HEK293 (cell line): ENCODE measurements at regions not wholly inside any gene's neighbourhood (a gene's known extent, or its start where the extent isn't known, plus 50 kb on each side); places are given as distances from the start of the nearest gene placed in this dataset.

Experiments
- CTCF ChIA-PET: fragments of 350-600 bp; formaldehyde crosslinking; extraction: SDS; loops from one replicate; lab custom pipeline; 2021; ENCODE audit warnings: antibody characterized with exemption; lab: Yijun Ruan, JAX
- POLR2A ChIA-PET: fragments of 300-600 bp; formaldehyde crosslinking; extraction: SDS; loops from one replicate; lab custom pipeline; 2020; ENCODE audit warnings: antibody characterized with exemption, inconsistent platforms; lab: Yijun Ruan, JAX
- H3K27ac ChIP-seq: fragments of 200-500 bp; sonication (Bioruptor generic); 2 replicates; pipeline ENCODE4 v1.5.1; 2014; ENCODE audit warnings: low read depth, low read length, control low read depth, inconsistent platforms; ENCODE audit errors: extremely low read depth
- H3K36me3 ChIP-seq, 2 experiments: fragments of 200-500 bp in 1 of 2; sonication (Bioruptor generic) in 1 of 2; 1 replicate in 1 of 2; 2 replicates in 1 of 2; pipeline ENCODE4 v1.5.1; 2014 to 2017; ENCODE audit warnings: inconsistent platforms in 2 of 2, low read length in 2 of 2; ENCODE audit not compliant: control insufficient read depth in 2 of 2, insufficient read depth in 1 of 2
- H3K4me1 ChIP-seq: fragments of 200-500 bp; sonication (Bioruptor generic); 2 replicates; pipeline ENCODE4 v1.5.1; 2014; ENCODE audit warnings: mild to moderate bottlenecking, low read length, inconsistent platforms; ENCODE audit not compliant: control insufficient read depth, insufficient read depth
- H3K4me3 ChIP-seq: 2 replicates; pipeline ENCODE4 v1.5.1; 2011; ENCODE audit warnings: low read depth, mild to moderate bottlenecking, control low read depth, low read length, moderate library complexity
- H3K9me3 ChIP-seq: fragments of 200-500 bp; sonication (Bioruptor generic); 2 replicates; pipeline ENCODE4 v1.5.1; 2014; ENCODE audit warnings: low read depth, low read length, inconsistent platforms; ENCODE audit not compliant: control insufficient read depth, insufficient read depth
- BCL11A ChIP-seq: fragments of 450-650 bp; formaldehyde crosslinking; IDR thresholded peaks from 2 replicates; pipeline ENCODE4 v1.5.1; 2016; ENCODE audit warnings: low read depth, missing biosample characterization, missing genetic modification characterization
- BCL11B ChIP-seq: fragments of 450-650 bp; formaldehyde crosslinking; IDR thresholded peaks from 2 replicates; pipeline ENCODE4 v1.5.1; 2016; ENCODE audit warnings: low read depth, missing biosample characterization, missing genetic modification characterization
- GFI1B ChIP-seq: fragments of 450-650 bp; formaldehyde crosslinking; IDR thresholded peaks from 2 replicates; pipeline ENCODE4 v1.5.1; 2016; ENCODE audit warnings: missing biosample characterization, missing genetic modification characterization
- HIC1 ChIP-seq: fragments of 450-650 bp; formaldehyde crosslinking; IDR thresholded peaks from 2 replicates; pipeline ENCODE4 v1.5.1; 2016; ENCODE audit warnings: missing biosample characterization, missing genetic modification characterization
- KLF10 ChIP-seq: fragments of 450-650 bp; IDR thresholded peaks from 2 replicates; pipeline ENCODE4 v1.5.1; 2018; ENCODE audit warnings: missing biosample characterization, mild to moderate bottlenecking, missing genetic modification characterization
- PRDM1 ChIP-seq: fragments of 450-650 bp; formaldehyde crosslinking; IDR thresholded peaks from 2 replicates; pipeline ENCODE4; 2016; ENCODE audit warnings: missing biosample characterization, missing genetic modification characterization
- SETDB1 ChIP-seq: IDR thresholded peaks from one replicate; pipeline ENCODE4 v1.6.1; 2017; ENCODE audit warnings: mild to moderate bottlenecking, low read length, moderate library complexity, mixed read lengths; ENCODE audit not compliant: insufficient read length
- ZBTB26 ChIP-seq: fragments of 450-650 bp; formaldehyde crosslinking; optimal IDR thresholded peaks from 2 replicates; pipeline ENCODE3; 2016; ENCODE audit warnings: missing biosample characterization, mild to moderate bottlenecking, missing genetic modification characterization
- ZBTB7A ChIP-seq: fragments of 450-650 bp; formaldehyde crosslinking; IDR thresholded peaks from 2 replicates; pipeline ENCODE4 v1.5.1; 2016; ENCODE audit warnings: low read depth, missing biosample characterization, missing genetic modification characterization
- ZIC2 ChIP-seq: fragments of 450-650 bp; formaldehyde crosslinking; IDR thresholded peaks from 2 replicates; pipeline ENCODE4 v1.5.1; 2016; ENCODE audit warnings: missing biosample characterization, missing genetic modification characterization
- ZNF146 ChIP-seq: fragments of 450-650 bp; formaldehyde crosslinking; IDR thresholded peaks from 2 replicates; pipeline ENCODE4 v1.5.1; 2016; ENCODE audit warnings: missing biosample characterization, missing genetic modification characterization
- ZNF175 ChIP-seq: fragments of 450-650 bp; formaldehyde crosslinking; IDR thresholded peaks from 2 replicates; pipeline ENCODE4 v1.5.1; 2016; ENCODE audit warnings: missing biosample characterization, missing genetic modification characterization
- ZNF184 ChIP-seq: fragments of 450-650 bp; IDR thresholded peaks from 2 replicates; pipeline ENCODE4 v1.5.1; 2018; ENCODE audit warnings: missing biosample characterization, mild to moderate bottlenecking, missing genetic modification characterization
- ZNF449 ChIP-seq: fragments of 450-650 bp; formaldehyde crosslinking; IDR thresholded peaks from 2 replicates; pipeline ENCODE4 v1.5.1; 2017; ENCODE audit warnings: missing biosample characterization, mild to moderate bottlenecking, missing genetic modification characterization, moderate library complexity
- ZNF530 ChIP-seq: fragments of 450-650 bp; formaldehyde crosslinking; IDR thresholded peaks from 2 replicates; pipeline ENCODE4 v1.5.1; 2016; ENCODE audit warnings: low read depth, missing biosample characterization, missing genetic modification characterization
- ZNF670 ChIP-seq: fragments of 450-650 bp; formaldehyde crosslinking; IDR thresholded peaks from 2 replicates; pipeline ENCODE4 v1.5.1; 2016; ENCODE audit warnings: missing biosample characterization, missing genetic modification characterization, low read depth
- TF ChIP-seq, protein P1 (sequence below): fragments of 450-650 bp; formaldehyde crosslinking; IDR thresholded peaks from 2 replicates; pipeline ENCODE4 v1.5.1; 2016; ENCODE audit warnings: missing biosample characterization, missing genetic modification characterization, borderline replicate concordance

DNA sequence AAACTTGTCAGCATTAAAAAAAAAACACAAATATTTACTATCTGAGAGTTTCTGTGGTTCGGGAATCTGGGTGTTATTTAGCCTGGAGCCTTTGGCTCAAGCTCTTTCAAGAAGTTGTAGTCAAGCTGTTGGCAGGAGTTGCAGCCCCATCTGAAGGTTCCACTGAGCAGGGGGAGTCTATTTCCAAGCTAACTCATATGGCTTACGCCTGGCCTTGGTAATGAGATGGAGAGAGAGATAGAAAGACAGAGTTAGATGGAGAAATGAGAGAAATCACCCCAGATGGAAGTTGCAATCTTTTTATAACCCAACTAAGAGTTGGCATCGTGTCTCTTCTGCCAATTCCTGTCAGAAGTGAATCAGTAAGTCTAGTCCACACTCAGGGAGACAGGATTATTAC is 1075.2 kb upstream of the SEMA6A start:
- Histone ChIP-seq H3K9me3 (no peaks in the 10 kb centered on the region), H3K4me3 (no peak overlapping the region), H3K36me3 (no peaks in the 10 kb centered on the region), H3K4me1 (no peaks in the 10 kb centered on the region), H3K27ac (no peak overlapping the region)
- TF ChIP-seq ZBTB26 (no peak), ZIC2 (tag by site-specific recombination) (no peak), KLF10 (no peak), ZNF530 (tag by site-specific recombination) (no peak), ZNF175 (tag by site-specific recombination) (no peak), GFI1B (tag by site-specific recombination) (no peak), ZBTB7A (tag by site-specific recombination) (no peak), ZNF184 (tag by site-specific recombination) (no peak), ZNF449 (no peak), SETDB1 (no peak), HIC1 (no peak), PRDM1 (tag by site-specific recombination) (no peak), ZNF146 (no peak), BCL11A (tag by site-specific recombination) (no peak), BCL11B (tag by site-specific recombination) (no peak), ZNF670 (tag by site-specific recombination) (no peak)
- TF ChIP-seq, protein P1, sequence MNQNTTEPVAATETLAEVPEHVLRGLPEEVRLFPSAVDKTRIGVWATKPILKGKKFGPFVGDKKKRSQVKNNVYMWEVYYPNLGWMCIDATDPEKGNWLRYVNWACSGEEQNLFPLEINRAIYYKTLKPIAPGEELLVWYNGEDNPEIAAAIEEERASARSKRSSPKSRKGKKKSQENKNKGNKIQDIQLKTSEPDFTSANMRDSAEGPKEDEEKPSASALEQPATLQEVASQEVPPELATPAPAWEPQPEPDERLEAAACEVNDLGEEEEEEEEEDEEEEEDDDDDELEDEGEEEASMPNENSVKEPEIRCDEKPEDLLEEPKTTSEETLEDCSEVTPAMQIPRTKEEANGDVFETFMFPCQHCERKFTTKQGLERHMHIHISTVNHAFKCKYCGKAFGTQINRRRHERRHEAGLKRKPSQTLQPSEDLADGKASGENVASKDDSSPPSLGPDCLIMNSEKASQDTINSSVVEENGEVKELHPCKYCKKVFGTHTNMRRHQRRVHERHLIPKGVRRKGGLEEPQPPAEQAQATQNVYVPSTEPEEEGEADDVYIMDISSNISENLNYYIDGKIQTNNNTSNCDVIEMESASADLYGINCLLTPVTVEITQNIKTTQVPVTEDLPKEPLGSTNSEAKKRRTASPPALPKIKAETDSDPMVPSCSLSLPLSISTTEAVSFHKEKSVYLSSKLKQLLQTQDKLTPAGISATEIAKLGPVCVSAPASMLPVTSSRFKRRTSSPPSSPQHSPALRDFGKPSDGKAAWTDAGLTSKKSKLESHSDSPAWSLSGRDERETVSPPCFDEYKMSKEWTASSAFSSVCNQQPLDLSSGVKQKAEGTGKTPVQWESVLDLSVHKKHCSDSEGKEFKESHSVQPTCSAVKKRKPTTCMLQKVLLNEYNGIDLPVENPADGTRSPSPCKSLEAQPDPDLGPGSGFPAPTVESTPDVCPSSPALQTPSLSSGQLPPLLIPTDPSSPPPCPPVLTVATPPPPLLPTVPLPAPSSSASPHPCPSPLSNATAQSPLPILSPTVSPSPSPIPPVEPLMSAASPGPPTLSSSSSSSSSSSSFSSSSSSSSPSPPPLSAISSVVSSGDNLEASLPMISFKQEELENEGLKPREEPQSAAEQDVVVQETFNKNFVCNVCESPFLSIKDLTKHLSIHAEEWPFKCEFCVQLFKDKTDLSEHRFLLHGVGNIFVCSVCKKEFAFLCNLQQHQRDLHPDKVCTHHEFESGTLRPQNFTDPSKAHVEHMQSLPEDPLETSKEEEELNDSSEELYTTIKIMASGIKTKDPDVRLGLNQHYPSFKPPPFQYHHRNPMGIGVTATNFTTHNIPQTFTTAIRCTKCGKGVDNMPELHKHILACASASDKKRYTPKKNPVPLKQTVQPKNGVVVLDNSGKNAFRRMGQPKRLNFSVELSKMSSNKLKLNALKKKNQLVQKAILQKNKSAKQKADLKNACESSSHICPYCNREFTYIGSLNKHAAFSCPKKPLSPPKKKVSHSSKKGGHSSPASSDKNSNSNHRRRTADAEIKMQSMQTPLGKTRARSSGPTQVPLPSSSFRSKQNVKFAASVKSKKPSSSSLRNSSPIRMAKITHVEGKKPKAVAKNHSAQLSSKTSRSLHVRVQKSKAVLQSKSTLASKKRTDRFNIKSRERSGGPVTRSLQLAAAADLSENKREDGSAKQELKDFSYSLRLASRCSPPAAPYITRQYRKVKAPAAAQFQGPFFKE (tag by site-specific recombination) = no peak
- ChIA-PET CTCF (interaction anchor here (1.3 kb wide), 1 partner anchor 195 kb away, joined by 3 read pairs; no protein-coding TSS in a partner anchor), POLR2A (no interaction called here)
